IPS DF 19.7 (cell line): ENCODE measurements at regions not wholly inside any gene's neighbourhood (a gene's known extent, or its start where the extent isn't known, plus 50 kb on each side); places are given as distances from the start of the nearest gene placed in this dataset.

Experiments
- DNase-seq: peaks from one replicate; pipeline ENCODE4 v3.0.0-alpha.2; 2013; ENCODE audit warnings: low read depth, low spot score

GRCh38 chr17:27973258-27974044 lies 69.0 kb upstream of the NLK start:
- no peak for DNase-seq

DNA sequence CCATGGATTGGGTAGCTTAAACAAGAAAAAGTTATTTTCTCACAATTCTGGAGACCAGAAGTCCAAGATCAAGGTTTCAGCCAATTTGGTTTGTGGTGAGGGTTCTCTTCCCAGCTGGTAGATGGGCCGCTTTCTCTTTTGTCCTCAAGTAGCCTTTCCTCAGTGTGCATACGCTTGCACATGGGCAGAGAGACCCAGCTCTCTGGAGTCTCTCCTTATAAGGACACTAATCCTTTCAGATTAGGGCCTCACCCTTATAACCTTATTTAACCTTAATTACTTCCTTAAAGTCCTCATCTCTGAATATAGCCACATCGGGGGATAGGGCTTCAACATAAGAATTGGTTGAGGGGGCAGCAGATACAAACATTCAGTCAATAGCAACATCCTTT lies 68.4 kb upstream of the NLK start:
- DNase-seq = no peak

DNA sequence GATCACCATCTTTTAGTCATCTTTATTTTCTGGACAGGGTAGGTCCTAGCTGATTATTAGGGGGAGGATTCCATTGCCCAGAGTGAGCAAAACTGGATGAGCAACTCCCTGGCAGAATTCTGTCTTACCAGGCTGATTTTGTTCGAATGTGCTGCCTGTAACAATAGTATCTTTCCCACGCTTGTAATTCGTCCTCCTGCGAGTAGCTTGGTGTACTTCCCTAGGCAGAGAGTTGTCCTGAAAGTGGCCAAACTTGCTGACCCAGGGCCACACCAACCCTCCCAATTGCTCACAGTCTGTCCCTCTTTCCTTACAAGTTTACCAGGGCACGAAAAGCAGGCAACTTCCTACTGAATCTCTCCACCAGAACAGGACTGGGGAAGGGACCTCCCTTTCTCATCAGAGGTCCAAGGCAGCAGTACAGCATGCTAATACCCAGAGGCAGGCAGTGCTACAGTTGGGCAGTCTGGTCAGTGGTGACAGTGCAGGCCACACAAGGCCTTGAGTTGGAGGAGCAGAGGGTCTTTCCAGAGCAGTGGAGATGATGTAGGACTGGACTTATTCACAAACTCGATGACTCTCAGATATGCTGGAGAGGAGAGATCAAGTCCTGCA lies 67.8 kb upstream of the NLK start:
- no peak for DNase-seq

DNA sequence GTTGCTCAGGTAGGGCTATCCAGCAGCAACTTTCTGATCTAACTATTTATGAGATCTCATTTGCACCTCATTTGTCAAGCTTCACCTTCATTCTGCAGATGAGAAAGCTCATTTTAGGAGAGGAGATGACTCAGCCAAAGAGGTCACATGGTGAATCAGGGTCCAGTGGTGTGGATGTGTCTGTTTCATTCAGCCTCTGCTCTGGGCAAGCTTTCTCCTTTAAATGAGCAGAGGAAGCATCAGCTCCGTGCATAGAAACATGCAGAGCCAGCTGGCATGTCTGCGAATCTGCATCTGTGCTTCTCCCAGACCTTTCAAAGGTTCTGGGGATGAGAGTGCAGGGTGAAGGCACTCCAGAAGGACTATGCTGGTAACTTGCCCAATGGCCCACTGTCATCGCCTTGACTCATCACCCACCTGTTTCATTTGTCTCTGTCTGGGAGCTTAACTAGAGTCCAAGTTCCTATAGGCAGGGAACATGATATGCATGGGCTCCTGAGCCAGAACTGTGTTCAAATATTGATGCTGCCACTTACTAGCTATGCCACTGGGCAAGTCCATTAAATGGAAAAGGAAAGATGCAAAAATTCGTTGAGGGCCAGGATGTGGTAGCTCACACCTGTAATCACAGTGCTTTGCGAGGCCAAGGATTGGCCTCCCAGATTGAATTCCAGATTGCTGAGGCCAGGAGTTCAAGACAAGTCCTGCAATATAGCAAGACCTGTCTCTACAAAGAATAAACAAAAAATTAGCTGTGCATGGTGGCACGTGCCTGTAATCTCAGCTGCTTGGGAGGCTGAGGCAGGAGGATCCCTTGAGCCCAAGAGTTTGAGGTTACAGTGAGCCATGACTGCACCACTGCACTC lies 67.1 kb upstream of the NLK start:
- DNase-seq = no peak

- no peak for DNase-seq
Measured at GRCh38 chr17:27976331-27976730, 66.1 kb upstream of the NLK start.

DNA sequence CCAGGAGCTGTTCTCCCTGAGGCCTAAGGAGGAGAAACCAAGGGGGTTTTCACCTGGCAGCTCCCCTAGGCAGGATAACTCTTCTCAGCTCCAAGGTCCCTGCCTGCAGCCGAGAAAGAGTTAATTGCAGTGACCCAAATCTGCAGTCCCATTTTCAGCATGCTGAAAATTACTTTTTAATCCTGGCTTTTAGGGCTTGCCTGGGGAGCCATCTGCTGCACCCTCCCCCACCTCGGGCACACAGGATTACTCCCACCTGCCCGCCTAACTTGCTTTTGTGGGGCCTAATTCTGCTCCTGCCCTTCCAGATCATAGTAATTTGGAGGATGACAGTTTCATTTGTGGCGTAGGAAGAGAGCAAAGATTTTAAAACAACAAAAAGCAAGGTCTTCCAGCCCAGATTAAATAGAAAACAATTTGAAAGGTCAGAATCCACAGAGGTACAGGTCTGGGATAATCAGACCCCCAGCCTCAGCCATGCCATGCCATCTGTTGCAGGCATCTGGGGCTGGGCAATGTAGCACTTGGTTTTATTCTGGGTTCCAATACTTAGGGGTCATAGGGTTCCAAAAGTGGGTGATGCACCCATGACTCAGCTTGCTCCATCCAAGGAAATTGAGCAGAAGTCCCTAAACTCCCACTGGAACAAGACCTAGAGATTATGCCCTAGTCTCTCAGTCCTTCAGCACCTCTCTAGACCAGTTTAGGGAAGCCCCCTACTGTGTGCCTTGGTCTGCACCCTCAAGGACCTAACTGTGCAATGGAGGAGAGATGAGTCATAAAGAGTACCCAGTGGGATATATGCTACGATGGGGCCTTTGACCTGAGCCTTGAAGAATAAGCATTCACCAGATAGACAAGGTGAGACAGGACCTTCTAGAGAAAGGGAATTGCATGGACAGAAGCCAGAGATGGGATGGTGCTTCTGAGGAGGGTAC lies 64.5 kb upstream of the NLK start:
- DNase-seq = no peak

- no peak for DNase-seq
Measured at GRCh38 chr17:27978689-27979175, 63.7 kb upstream of the NLK start.

- DNase-seq = no peak
Measured at GRCh38 chr17:27980043-27980442, 62.4 kb upstream of the NLK start.

DNA sequence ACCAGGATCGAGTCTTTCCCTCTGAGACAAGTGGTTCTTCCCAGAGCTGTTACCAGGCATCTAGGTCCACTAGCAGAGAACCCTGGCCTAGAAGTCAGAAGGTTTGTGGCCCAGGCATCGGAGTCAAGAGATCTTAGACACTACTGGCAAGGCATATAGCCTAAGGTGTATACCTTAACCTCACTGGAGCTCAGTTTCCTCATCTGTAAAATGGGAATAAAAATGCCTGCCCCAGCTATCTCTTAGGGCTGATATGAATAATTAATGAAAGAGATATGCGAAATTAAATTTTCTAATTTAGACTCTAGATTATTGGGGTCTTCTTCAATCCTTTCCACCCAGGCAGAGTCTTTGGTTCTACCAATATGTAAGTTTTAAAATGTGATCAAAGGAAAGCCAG lies 60.5 kb upstream of the NLK start:
- no peak for DNase-seq

DNA sequence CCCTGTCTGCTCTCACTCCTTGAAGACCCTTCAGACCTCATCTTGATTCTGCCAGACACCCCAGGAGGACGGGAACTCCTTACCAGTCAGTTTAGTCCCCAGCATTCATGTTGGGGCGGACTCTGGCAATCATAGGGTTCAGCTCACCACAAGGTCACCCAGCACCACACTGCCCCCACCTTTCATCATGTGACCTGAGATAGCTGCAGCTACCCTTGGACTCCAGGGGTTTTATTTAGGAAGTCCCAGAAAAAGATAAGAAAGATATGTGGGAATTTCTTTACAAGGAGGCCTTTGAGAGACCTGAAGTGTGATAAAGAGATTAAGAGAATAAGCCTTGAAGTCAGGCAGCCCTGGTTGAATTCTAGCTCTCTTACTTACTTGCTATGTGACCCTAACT lies 59.8 kb upstream of the NLK start:
- no peak for DNase-seq

- DNase-seq = no peak
Measured at GRCh38 chr17:27983853-27984252, 58.6 kb upstream of the NLK start.

GRCh38 chr17:27984404-27984803 lies 58.1 kb upstream of the NLK start:
- no peak for DNase-seq

DNA sequence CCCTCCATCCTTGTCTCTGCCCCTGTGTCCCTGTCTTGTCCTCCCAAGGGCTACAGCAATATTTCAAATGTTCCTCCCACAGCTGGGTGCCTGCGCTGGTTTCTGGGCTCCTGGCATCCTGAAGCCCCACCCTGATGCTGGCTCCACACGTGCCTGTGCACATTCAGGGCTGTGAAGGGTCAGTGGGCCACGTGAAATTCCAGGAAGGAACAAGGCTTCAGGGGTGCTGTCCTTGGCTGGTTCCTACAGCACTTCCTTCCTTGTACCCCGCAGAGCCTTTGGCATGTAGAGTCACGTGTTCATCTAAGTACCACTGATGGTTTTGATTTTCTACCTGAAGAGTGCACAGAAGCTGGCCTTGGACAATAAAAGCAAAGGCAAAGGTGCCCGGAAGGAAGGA lies 57.7 kb upstream of the NLK start:
- no peak for DNase-seq

GRCh38 chr17:27985306-27985705 lies 57.2 kb upstream of the NLK start:
- no peak for DNase-seq

DNA sequence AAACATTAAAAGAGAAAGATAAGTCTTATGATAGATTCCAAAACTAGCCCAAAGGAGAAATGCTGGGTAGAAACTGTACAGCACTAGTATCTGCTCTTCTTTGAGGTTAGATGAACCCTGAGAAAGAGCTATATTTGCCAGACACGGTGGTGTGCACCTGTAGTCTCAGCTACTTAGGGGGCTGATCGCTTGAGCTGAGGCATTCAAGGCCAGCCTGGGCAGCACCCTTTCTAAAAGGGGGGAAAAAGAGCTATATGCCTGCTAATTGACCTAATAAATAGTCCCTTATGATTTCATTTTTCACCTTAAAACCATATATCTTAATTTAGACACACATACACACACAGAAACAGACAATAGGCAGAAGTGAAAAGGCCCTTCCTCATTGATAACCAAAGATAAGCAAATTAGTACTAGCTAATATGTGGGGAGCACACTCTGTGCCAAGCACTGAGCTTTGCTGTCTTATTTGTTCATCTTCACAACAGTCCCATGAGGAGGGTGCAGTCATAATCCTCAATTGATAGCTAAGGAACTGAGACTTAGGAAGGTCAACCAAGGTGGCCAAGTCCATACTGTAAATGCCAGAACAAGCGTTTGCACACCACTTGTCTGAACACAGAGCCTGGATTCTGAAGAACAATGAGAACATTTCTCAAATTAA lies 56.6 kb upstream of the NLK start:
- no peak for DNase-seq

DNA sequence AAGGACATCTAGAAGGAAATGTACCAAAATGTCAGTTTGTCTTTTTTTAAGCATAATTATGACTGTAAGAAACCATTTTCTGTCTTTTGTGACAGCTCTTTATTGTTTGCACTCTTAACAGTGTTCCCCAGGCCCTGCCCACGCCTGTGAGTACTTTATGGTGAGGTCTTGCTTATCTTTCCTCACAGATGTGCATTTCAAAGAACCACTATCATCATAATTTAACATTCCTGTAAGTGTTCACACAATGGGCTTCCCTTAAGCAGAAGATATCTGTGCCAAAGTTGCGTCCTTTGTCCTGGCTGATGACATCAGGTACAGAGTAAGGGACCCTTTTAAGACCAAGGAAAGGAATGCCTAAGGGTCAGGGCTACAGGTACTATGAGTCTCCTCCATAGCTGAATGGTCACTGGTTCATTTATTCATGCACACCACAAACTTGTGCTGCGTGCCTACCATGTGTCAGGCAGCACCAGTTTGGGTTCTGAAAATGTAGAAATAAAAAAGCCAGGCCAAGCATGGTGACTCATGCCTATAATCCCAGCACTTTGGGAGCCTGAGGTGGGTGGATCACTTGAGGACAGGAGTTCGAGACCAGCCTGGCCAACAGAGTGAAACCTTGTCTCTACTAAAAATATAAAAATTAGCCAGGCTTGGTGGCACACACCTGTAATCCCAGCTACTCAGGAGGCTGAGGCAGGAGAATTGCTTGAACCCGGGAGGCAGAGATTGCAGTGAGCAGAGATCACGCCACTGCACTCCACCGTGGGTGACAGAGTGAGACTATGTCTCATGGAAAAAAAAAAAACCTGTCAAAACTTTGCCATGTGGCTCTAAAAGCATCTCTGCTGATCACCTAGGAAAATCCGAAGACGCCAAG lies 55.4 kb upstream of the NLK start:
- DNase-seq = no peak

DNA sequence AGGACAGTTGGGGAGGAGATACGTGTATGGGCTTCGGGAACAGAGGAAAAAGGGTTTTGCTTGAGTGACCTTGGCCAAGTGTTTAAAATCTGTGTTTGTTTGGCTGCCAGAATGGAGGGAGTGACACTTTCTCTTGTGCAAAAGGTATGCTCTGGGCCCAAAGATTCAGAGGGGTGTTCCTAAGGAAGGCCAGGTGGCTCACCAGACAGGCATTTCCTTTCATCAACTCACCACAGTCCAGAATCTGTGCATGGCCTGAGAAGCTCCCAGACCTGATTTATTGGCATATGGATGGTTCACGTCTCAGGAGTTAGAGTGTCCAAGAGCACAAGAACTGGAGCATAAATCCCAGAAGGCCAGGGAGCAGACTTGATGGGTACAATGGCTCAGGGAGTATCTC lies 53.4 kb upstream of the NLK start:
- DNase-seq = no peak

GRCh38 chr17:27990100-27990499 lies 52.4 kb upstream of the NLK start:
- DNase-seq = no peak

GRCh38 chr17:27990979-27991378 lies 51.5 kb upstream of the NLK start:
- DNase-seq = no peak

DNA sequence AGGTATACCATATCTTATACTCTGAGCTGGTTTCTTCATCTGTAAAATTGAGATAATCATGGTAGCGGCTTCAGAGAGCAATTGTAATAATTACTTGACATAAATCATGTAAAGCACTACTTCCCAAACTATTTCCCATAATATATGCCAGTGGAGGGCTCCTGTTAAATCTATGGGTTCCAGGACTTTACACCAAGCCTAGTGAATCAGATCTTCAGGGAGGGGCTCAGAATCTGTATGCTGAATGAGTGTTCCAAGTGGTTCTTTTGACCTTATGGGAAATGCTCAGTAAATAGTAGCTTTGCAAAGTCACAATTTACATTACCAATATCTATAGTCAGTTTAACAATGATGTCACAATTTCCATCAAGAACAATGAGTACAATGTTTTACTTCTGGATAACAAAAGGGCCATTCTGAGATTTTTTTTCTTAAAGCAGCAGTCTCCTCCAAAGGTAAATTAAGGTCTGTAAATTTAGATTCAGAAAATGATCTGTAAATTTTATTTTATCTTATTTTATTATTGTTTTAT lies 50.9 kb upstream of the NLK start:
- no peak for DNase-seq
